Stimulated activated CD8-positive, alpha-beta memory T cell treated with anti-CD3 and anti-CD28 coated beads, Interleukin-7, amount 100 ng/mL, for 4 hours (primary cell): ENCODE measurements at regions not wholly inside any gene's neighbourhood (a gene's known extent, or its start where the extent isn't known, plus 50 kb on each side); places are given as distances from the start of the nearest gene placed in this dataset.

Experiments used
- DNase-seq, 2 donors: peaks; one replicate each; pipeline ENCODE4 v3.0.0-alpha.2; 2020; ENCODE audit warnings: low read depth in 2 of 2

- DNase-seq: no peak
These were observed 153.4 kb upstream of the PTCH1 start for GRCh38 chr9:95670122-95670521.

DNA sequence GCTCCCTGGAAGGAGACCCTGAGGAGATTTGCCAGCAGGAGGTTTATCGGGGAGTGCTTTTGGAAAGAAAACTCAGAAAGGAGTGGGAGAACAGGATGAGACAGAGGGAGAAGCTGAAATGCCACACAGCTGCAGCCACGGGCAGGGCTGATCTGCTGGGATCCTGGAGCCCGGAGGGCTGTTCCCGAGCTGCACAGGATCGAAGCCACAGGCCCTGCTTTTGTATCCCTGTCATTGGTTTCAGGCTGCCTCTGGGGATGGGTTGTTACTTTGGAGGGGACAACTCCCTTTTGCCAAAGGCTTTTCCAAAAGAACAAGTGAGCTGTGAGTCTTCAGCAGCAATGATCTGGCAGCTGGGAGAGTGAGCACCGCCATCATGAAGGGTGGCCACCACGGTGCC, 152.5 kb upstream of the PTCH1 start:
- no peak for DNase-seq

DNA sequence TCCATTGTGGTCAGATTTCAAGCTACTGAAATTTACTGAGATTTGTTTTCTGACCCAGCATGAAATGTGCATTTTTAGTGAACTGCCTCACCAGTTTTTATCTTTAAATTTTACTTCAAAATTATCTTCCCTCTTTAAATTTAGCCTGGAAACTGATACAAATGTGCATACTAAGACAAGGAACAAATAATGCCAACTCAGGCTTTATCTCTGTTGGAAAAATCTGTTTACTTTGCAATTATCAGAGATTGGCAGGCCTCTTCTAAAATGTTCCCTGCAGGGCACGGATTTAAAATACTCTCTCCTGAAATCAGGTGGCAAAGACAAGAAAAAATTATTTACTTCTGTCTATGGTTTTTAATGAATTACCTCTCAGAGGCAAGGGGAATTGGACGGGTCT, 151.0 kb upstream of the PTCH1 start:
- no peak for DNase-seq

- DNase-seq: no peak
These were observed 150.0 kb upstream of the PTCH1 start for GRCh38 chr9:95666785-95667155.

GRCh38 chr9:95666096-95666784, 149.5 kb upstream of the PTCH1 start:
- DNase-seq: no peak

GRCh38 chr9:95653246-95653645, 136.5 kb upstream of the PTCH1 start:
- DNase-seq: no peak

GRCh38 chr9:95650720-95651119, 133.9 kb upstream of the PTCH1 start:
- DNase-seq: no peak

- DNase-seq: no peak
These were observed 133.0 kb upstream of the PTCH1 start for GRCh38 chr9:95649801-95650213.

DNA sequence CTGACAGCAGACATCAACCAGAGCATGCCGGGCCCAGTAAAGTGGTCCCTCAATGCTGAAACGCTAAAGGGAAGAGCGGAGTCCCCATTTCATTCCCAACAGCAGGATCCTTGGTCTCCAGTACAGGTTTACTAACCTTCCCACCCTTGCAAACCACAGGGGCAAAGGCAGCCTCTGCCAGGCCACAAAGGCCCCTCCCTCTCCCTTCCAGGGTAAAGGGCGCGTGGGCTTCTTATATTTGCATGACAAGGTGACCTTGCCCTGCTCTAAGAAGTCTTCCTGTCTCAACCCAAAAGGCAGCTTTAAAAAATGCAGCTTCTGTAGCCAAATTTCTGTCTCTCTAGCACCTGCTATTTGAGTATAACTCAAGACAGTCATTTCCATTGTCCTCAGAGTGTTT, 131.5 kb upstream of the PTCH1 start:
- no peak for DNase-seq

- no peak for DNase-seq
These were observed 129.2 kb upstream of the PTCH1 start for GRCh38 chr9:95645992-95646391.

- DNase-seq: no peak
These were observed 128.8 kb upstream of the PTCH1 start for GRCh38 chr9:95645579-95645978.

GRCh38 chr9:95644377-95644776, 127.6 kb upstream of the PTCH1 start:
- no peak for DNase-seq

GRCh38 chr9:95643619-95644018, 126.8 kb upstream of the PTCH1 start:
- DNase-seq: no peak

GRCh38 chr9:95642189-95642588, 125.4 kb upstream of the PTCH1 start:
- no peak for DNase-seq

- no peak for DNase-seq
These were observed 124.8 kb upstream of the PTCH1 start for GRCh38 chr9:95641586-95641985.

DNA sequence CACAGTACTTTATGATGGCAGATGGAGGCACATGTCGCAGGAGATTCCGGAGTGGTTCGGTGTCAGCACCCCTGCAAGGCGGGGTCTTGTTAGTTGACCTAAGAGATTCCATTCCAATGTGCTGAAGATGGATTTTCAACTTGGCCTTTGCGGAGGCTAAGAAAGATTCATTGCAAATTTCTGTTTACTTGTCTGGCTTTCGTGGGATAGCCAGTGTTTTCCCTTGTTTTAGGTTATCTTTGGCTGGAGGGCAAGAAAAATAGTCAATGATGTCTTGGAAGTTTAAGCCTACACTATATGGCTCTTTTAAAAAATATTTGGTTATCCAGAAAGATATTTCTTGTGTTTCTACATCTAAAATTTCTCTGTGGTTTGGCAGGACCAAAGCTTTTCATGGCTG, 123.6 kb upstream of the PTCH1 start:
- no peak for DNase-seq

DNA sequence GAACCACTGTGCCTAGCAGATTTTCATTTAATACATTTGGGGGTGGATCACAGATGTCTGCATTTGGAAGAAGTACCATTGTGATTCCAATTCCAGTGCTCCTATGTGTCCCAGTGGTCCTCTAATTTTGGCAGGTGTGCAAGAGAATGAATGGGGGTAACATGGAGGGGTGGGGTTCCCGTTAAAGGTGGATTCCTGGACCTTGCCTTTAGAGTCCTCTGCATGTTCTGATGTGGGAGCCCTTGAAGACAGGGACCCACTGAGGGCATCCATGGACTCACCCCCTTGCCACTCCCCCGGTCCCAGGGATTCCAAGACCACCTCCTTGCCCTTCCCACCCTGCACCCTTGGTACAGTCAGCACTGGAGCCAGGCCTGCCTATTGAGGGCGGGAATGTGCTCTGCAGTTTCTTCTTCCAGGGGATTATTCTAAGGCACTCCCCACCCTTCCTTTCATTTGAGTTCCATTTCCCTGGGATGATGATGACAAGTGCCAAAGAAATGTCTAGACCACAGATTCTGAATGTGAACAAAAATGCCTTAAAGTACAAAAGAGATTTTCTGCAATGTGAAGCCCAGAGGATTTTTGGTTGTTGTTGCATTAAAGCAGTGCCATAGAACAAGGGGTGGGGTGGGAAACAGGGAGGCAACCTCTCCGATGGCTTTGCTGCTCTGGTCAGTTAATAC, 119.4 kb upstream of the PTCH1 start:
- no peak for DNase-seq

- no peak for DNase-seq
These were observed 117.8 kb upstream of the PTCH1 start for GRCh38 chr9:95634536-95634935.

- DNase-seq: no peak
These were observed 117.3 kb upstream of the PTCH1 start for GRCh38 chr9:95634114-95634513.

DNA sequence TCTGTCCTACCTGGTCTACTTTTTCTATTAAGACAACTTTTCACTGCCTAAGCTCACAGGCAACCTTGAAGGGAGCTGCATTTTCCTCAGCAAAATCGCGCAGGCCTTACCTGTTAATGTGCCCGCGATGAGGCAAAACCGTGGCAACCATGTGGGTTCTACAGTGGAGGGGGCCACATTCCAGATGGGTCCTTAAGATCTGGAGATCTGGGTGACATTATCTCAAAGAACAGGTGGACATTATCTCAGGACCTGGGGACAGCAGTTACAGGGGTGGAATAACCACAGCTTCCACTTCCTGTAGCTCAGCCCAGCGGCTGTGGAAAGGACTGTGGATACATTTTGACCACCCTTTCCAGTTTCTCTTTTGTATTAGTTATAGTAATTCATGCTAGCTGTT, 112.8 kb upstream of the PTCH1 start:
- DNase-seq: no peak

- DNase-seq: no peak
These were observed 111.0 kb upstream of the PTCH1 start for GRCh38 chr9:95627802-95628201.

DNA sequence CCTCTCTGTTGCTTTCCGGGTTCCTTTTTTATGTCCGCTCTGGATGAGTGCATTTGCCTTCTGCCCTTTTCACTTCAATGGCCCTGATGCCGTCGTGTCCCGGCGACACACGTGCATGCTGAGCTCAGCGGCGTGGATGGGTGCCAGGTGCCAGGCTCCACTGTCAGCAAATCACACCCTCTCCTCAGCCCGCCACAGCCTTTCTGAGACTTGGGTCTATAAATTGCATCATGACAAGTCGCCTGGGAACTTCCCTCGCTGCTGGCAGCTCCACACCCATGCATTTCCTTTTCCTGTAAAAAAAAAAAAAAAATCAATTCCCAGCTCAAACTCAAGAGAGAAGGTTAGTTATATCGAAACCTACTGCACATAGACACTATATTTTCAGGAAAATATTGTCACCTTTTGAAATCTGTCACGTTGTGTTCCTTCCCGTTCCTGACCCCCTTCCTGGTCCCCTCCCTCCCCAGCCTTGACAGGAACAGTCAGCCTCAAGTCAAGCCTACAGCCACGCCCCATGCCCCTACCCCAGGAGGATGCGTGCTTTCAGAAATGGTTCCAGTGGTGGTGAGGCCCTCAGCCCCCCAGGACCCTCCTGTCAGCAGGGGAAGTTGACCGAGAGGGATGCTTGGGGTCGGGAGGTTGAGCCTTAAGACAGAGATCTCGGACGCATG, 110.3 kb upstream of the PTCH1 start:
- peak; percentile 11 to 20 for DNase-seq

GRCh38 chr9:95626341-95626740, 109.6 kb upstream of the PTCH1 start:
- DNase-seq: no peak
